OCI-LY7 (cell line): ENCODE measurements at regions not wholly inside any gene's neighbourhood (a gene's known extent, or its start where the extent isn't known, plus 50 kb on each side); places are given as distances from the start of the nearest gene placed in this dataset.
"Not testable (repeated sequence)": the region's sequence is repeated elsewhere in the genome, so short reads cannot be mapped to it uniquely, and the experiment has no call there.

Source experiments
- BruUV-seq: library from RNA; stranded (reverse); fragments of 400-500 nt; replicated peaks from 2 replicates; lab custom pipeline; 2021; lab: Mats Ljungman, UMichigan
- CTCF ChIA-PET: fragments of 300-600 bp; sonication (Branson Sonifier 250); formaldehyde crosslinking; loops from one replicate; lab custom pipeline; 2022; ENCODE audit warnings: antibody characterized with exemption; ENCODE audit not compliant: unreplicated experiment; lab: Charles Lee
- POLR2A ChIA-PET: fragments of 300-600 bp; sonication (Branson Sonifier 250); formaldehyde crosslinking; loops from one replicate; lab custom pipeline; 2022; ENCODE audit warnings: antibody characterized with exemption; lab: Charles Lee
- DNase-seq: peaks from one replicate; pipeline ENCODE4 v3.0.0-alpha.2; 2015; ENCODE audit warnings: low spot score
- H2AFZ ChIP-seq: fragments of 200-600 bp; sonication (generic), shearing (Covaris generic); 2 replicates; pipeline ENCODE4 v1.6.1; 2014; ENCODE audit warnings: mild to moderate bottlenecking, antibody characterized with exemption, low read length, moderate library complexity
- H3K27ac ChIP-seq: fragments of 200-600 bp; sonication (generic); 2 replicates; pipeline ENCODE4 v1.5.1; 2014; ENCODE audit warnings: mixed run types, low read depth, mild to moderate bottlenecking, moderate library complexity, low read length, inconsistent platforms; ENCODE audit not compliant: poor library complexity, severe bottlenecking
- H3K36me3 ChIP-seq: fragments of 200-600 bp; sonication (generic); 2 replicates; pipeline ENCODE4 v1.6.1; 2014; ENCODE audit warnings: mild to moderate bottlenecking, antibody characterized with exemption, low read length, moderate library complexity, mixed read lengths; ENCODE audit not compliant: insufficient read depth
- H3K4me1 ChIP-seq: fragments of 200-600 bp; sonication (generic); 2 replicates; pipeline ENCODE4 v1.5.1; 2014; ENCODE audit warnings: mild to moderate bottlenecking, low read length; ENCODE audit not compliant: insufficient read depth, poor library complexity, severe bottlenecking
- H3K4me2 ChIP-seq: fragments of 200-600 bp; sonication (generic); 2 replicates; pipeline ENCODE4 v1.6.1; 2014; ENCODE audit warnings: mild to moderate bottlenecking, low read length
- H3K4me3 ChIP-seq: fragments of 200-600 bp; sonication (generic); 2 replicates; pipeline ENCODE4 v1.5.1; 2014; ENCODE audit warnings: mild to moderate bottlenecking, low read depth, low read length; ENCODE audit not compliant: poor library complexity, severe bottlenecking
- H3K79me2 ChIP-seq: fragments of 200-600 bp; sonication (generic); 2 replicates; pipeline ENCODE4 v1.6.1; 2016; ENCODE audit warnings: low read depth, mild to moderate bottlenecking, low read length, moderate library complexity, mixed read lengths; ENCODE audit not compliant: insufficient read depth
- H3K9me2 ChIP-seq: fragments of 200-600 bp; sonication (generic); 2 replicates; pipeline ENCODE4 v1.6.1; 2016; ENCODE audit warnings: mild to moderate bottlenecking, low read length, mixed read lengths; ENCODE audit not compliant: insufficient read depth
- H3K9me3 ChIP-seq: fragments of 200-600 bp; sonication (generic); 2 replicates; pipeline ENCODE4 v1.6.1; 2014; ENCODE audit warnings: mild to moderate bottlenecking, mixed run types, low read length, mixed read lengths
- H4K20me1 ChIP-seq: fragments of 200-600 bp; sonication (generic); 2 replicates; pipeline ENCODE4 v1.6.1; 2014; ENCODE audit warnings: mild to moderate bottlenecking, antibody characterized with exemption, low read length, moderate library complexity, mixed read lengths; ENCODE audit not compliant: insufficient read depth
- EZH2phosphoT487 ChIP-seq: fragments of 200-600 bp; sonication (generic); IDR thresholded peaks from 2 replicates; pipeline ENCODE4 v1.6.1; 2018; ENCODE audit warnings: low read depth, borderline replicate concordance, mild to moderate bottlenecking, mixed run types, antibody characterized with exemption, low read length, moderate library complexity, mixed read lengths
- intact Hi-C: fragments of 100-400 bp; cut with micrococcal nuclease; formaldehyde crosslinking; loops from one replicate; pipeline ENCODE4 v1.10.0; 2022; ENCODE audit not compliant: unreplicated experiment
- TF ChIP-seq, protein P1 (sequence below): fragments of 200-600 bp; sonication (generic); conservative IDR thresholded peaks from 2 replicates; pipeline ENCODE4 v1.5.1; 2014; ENCODE audit warnings: mild to moderate bottlenecking, antibody characterized with exemption, low read length, moderate library complexity, mixed read lengths

DNA sequence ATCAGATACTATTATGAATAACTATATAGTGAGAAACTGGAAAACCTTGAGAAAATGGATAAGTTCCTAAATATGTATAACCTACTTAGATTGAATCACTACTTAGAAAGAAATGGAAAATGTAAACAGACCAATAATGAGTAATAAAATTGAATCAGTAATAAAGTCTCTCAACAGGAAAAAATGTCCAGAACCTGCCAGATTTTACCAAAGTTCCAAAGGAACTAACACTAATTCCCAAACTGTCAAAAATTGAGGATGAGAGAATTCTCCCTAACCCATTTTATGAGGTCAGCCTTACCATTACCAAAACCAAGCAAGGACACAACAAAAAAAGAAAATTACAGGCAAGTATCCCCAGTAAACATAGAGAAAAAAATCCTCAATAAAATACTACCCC is 272.0 kb downstream of the RPAP3 start:
- intact Hi-C loops = no loop called here
- H3K4me1 ChIP-seq = no peaks in the 10 kb centered on the region
- 0 out of 2 replicates have a peak, but pooled peaks cover 16% of the 10 kb centered on the region for H3K9me3 ChIP-seq
- H3K79me2 ChIP-seq = no peaks in the 10 kb centered on the region
- no peaks in the 10 kb centered on the region for H3K9me2 ChIP-seq
- H4K20me1 ChIP-seq = no peaks in the 10 kb centered on the region
- ChIA-PET CTCF (no interaction called here), POLR2A (no interaction called here)
- H2AFZ ChIP-seq = no peak overlapping the region
- DNase-seq = no peak
- BruUV-seq = no TSS peak
- no peaks in the 10 kb centered on the region for H3K36me3 ChIP-seq
- TF ChIP-seq, protein P1, sequence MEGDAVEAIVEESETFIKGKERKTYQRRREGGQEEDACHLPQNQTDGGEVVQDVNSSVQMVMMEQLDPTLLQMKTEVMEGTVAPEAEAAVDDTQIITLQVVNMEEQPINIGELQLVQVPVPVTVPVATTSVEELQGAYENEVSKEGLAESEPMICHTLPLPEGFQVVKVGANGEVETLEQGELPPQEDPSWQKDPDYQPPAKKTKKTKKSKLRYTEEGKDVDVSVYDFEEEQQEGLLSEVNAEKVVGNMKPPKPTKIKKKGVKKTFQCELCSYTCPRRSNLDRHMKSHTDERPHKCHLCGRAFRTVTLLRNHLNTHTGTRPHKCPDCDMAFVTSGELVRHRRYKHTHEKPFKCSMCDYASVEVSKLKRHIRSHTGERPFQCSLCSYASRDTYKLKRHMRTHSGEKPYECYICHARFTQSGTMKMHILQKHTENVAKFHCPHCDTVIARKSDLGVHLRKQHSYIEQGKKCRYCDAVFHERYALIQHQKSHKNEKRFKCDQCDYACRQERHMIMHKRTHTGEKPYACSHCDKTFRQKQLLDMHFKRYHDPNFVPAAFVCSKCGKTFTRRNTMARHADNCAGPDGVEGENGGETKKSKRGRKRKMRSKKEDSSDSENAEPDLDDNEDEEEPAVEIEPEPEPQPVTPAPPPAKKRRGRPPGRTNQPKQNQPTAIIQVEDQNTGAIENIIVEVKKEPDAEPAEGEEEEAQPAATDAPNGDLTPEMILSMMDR = no peak
- TF ChIP-seq EZH2phosphoT487 = no peak
- no peak overlapping the region for H3K4me3 ChIP-seq
- no peak overlapping the region for H3K27ac ChIP-seq
- no peak overlapping the region for H3K4me2 ChIP-seq

DNA sequence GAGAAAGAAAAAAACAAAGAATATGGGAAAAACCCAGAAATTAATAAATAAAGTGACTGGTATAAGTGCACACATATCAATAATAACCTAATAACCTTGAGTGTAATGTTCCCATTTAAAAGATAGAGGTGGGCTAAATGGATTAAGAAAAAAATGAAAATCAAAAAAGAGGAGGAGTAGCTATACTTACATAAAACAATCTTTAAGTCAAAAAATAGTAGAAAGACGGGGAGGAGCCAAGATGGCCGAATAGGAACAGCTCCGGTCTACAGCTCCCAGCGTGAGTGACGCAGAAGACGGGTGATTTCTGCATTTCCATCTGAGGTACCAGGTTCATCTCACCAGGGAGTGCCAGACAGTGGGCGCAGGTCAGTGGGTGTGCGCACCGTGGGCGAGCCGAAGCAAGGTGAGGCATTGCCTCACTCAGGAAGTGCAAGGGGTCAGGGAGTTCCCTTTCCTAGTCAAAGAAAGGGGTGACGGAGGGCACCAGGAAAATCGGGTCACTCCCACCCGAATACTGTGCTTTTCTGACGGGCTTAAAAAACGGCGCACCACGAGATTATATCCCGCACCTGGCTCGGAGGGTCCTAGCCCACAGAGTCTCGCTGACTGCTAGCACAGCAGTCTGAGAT is 279.0 kb downstream of the RPAP3 start:
- H3K79me2 ChIP-seq, intact Hi-C loops, H4K20me1 ChIP-seq, BruUV-seq, H3K27ac ChIP-seq, H3K4me1 ChIP-seq, CTCF ChIA-PET, H3K9me3 ChIP-seq, H3K4me2 ChIP-seq, DNase-seq, H3K36me3 ChIP-seq, H3K9me2 ChIP-seq, H2AFZ ChIP-seq, POLR2A ChIA-PET, H3K4me3 ChIP-seq: not testable (repeated sequence)

DNA sequence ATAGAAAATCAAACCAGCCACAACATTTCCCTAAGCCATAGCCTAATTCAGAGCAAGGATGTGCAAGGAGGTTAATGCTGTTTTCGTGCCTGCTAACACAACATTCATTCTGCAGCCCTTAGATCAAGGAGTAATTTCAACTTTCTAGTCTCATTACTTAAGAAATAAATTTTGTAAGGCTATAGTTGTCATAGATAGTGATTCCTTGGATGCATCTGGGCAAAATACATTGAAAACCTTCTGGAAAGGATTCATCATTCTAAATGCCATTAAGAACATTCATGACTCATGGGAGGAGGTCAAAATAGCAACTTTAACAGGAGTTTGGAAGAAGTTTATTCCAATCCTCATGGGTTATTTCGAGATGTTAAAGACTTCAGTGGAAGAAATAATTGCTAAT is 283.2 kb downstream of the RPAP3 start:
- H3K9me2 ChIP-seq = no peaks in the 10 kb centered on the region
- no peaks in the 10 kb centered on the region for H3K79me2 ChIP-seq
- no peak overlapping the region for H2AFZ ChIP-seq
- ChIA-PET CTCF (no interaction called here), POLR2A (no interaction called here)
- H3K4me3 ChIP-seq = no peak overlapping the region
- no peak overlapping the region for H3K4me2 ChIP-seq
- H4K20me1 ChIP-seq = no peaks in the 10 kb centered on the region
- TF ChIP-seq, protein P1 = no peak
- no peak for TF ChIP-seq EZH2phosphoT487
- BruUV-seq = no TSS peak
- H3K27ac ChIP-seq = no peak overlapping the region
- intact Hi-C loops = no loop called here
- H3K9me3 ChIP-seq = no peaks in the 10 kb centered on the region
- no peak for DNase-seq
- H3K4me1 ChIP-seq = no peaks in the 10 kb centered on the region
- no peaks in the 10 kb centered on the region for H3K36me3 ChIP-seq
